PC-3 (cell line): ENCODE measurements at regions not wholly inside any gene's neighbourhood (a gene's known extent, or its start where the extent isn't known, plus 50 kb on each side); places are given as distances from the start of the nearest gene placed in this dataset.

ENCODE experiments used
- CTCF ChIP-seq: fragments of 300-600 bp; sonication (generic); conservative IDR thresholded peaks from 2 replicates; pipeline ENCODE4 v1.5.1; 2017; ENCODE audit warnings: antibody characterized with exemption, low read depth, mild to moderate bottlenecking, low read length
- EZH2 ChIP-seq: fragments of 300-600 bp; sonication (generic); IDR thresholded peaks from one replicate; pipeline ENCODE4 v1.6.1; 2017; ENCODE audit warnings: antibody characterized with exemption, mild to moderate bottlenecking, low read length; ENCODE audit not compliant: unreplicated experiment
- EZH2phosphoT487 ChIP-seq: fragments of 300-600 bp; sonication (generic); IDR thresholded peaks from 2 replicates; pipeline ENCODE4 v1.6.1; 2018; ENCODE audit warnings: mild to moderate bottlenecking, antibody characterized with exemption, low read length, borderline replicate concordance

- TF ChIP-seq CTCF (no peak), EZH2 (no peak), EZH2phosphoT487 (no peak)
Observed at GRCh38 chr2:16338026-16338425, 327.6 kb downstream of the CYRIA start.
